ENCODE measurements at regions not wholly inside any gene's neighbourhood (a gene's known extent, or its start where the extent isn't known, plus 50 kb on each side); places are given as distances from the start of the nearest gene placed in this dataset.

GRCh38 chr4:111048316-111048715 lies 425.4 kb upstream of the PITX2 start:
- Histone ChIP-seq H3K4me3 (no peak overlapping the region), H3K4me1 (replicated peaks in 1 of 2) (no peaks in the 10 kb centered on the region), H3K27me3 (no peaks in the 10 kb centered on the region), H3K27ac (no peak overlapping the region), H3K9me3 (replicated peaks in 1 of 3) (no peaks in the 10 kb centered on the region), H3K36me3 (replicated peaks in 1 of 2) (no peaks in the 10 kb centered on the region)
- intact Hi-C loops (cut with DNase I): no loop called here
- DNase-seq: no peak
- 76 to 90% (median 77%) methylated on average over 4 to 5 of the region's 5 CpGs for WGBS, 4 donors
- TF ChIP-seq CTCF (IDR thresholded peaks at IDR 0.05): no peak
- no peak for TF ChIP-seq POLR2A (IDR thresholded peaks at IDR 0.05)

GRCh38 chr4:111064342-111064993 lies 441.6 kb upstream of the PITX2 start:
- Histone ChIP-seq H3K27ac (no peak overlapping the region), H3K4me1 (replicated peaks in 1 of 2) (no peaks in the 10 kb centered on the region), H3K9me3 (replicated peaks in 1 of 3) (no peaks in the 10 kb centered on the region), H3K27me3 (no peaks in the 10 kb centered on the region), H3K4me3 (no peak overlapping the region), H3K36me3 (replicated peaks in 1 of 2) (no peaks in the 10 kb centered on the region)
- intact Hi-C loops (cut with DNase I): no loop called here
- WGBS, 4 donors: 69 to 77% (median 73%) methylated on average over 4 of the region's 4 CpGs
- TF ChIP-seq CTCF (IDR thresholded peaks at IDR 0.05): no peak
- no peak for DNase-seq

- Histone ChIP-seq H3K4me1 (replicated peaks in 1 of 2) (no peaks in the 10 kb centered on the region), H3K4me3 (no peak overlapping the region), H3K27me3 (no peaks in the 10 kb centered on the region), H3K9me3 (replicated peaks in 1 of 3) (no peaks in the 10 kb centered on the region), H3K27ac (no peak overlapping the region), H3K36me3 (replicated peaks in 1 of 2) (no peaks in the 10 kb centered on the region)
- TF ChIP-seq POLR2A (IDR thresholded peaks at IDR 0.05) (no peak), CTCF (IDR thresholded peaks at IDR 0.05) (no peak)
- DNase-seq: no peak
- WGBS, 4 donors: 66 to 83% (median 70%) methylated on average over 2 of the region's 2 CpGs
- intact Hi-C loops (cut with DNase I): no loop called here
These were observed 443.1 kb upstream of the PITX2 start for GRCh38 chr4:111066001-111066400.

- Histone ChIP-seq H3K4me3 (no peak overlapping the region), H3K36me3 (replicated peaks in 1 of 2) (no peaks in the 10 kb centered on the region), H3K27me3 (no peaks in the 10 kb centered on the region), H3K27ac (no peak overlapping the region), H3K9me3 (replicated peaks in 1 of 3) (no peaks in the 10 kb centered on the region), H3K4me1 (replicated peaks in 1 of 2) (no peaks in the 10 kb centered on the region)
- intact Hi-C loops (cut with DNase I): no loop called here
- no peak for TF ChIP-seq POLR2A (IDR thresholded peaks at IDR 0.05)
- no peak for TF ChIP-seq CTCF (IDR thresholded peaks at IDR 0.05)
- DNase-seq: no peak
These were observed 443.6 kb upstream of the PITX2 start for GRCh38 chr4:111066447-111066846.
